ENCODE measurements at regions not wholly inside any gene's neighbourhood (a gene's known extent, or its start where the extent isn't known, plus 50 kb on each side); places are given as distances from the start of the nearest gene placed in this dataset.

- peak; percentile 93 for DNase-seq
Measured at GRCh38 chr12:78703820-78704525, 160.6 kb upstream of the SYT1 start.

DNA sequence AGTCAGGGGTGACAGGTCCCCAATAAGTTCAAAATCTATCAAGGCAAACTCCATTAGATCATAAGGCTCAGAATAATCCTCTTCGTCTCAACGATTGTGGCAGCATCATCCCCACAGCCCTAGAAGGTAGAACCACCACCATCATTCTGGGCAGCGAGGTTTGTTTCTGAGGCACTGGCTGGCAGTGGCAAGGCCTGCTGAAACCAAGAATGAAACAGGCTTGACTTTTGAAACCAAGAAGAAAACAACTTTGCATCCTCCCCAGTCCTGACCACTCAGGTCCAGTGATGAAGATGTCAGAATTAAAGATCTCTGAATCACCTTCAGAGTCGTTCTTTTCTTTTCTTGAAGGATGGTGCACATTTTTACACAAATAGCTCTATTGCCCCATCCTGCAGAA is 152.6 kb upstream of the SYT1 start:
- DNase-seq: no peak

- no peak for DNase-seq
Measured at GRCh38 chr12:78712834-78713481, 151.6 kb upstream of the SYT1 start.

- peak; percentile 83 for DNase-seq
Measured at GRCh38 chr12:78719721-78720120, 144.9 kb upstream of the SYT1 start.

GRCh38 chr12:78721906-78722305 is 142.7 kb upstream of the SYT1 start:
- DNase-seq: no peak

DNA sequence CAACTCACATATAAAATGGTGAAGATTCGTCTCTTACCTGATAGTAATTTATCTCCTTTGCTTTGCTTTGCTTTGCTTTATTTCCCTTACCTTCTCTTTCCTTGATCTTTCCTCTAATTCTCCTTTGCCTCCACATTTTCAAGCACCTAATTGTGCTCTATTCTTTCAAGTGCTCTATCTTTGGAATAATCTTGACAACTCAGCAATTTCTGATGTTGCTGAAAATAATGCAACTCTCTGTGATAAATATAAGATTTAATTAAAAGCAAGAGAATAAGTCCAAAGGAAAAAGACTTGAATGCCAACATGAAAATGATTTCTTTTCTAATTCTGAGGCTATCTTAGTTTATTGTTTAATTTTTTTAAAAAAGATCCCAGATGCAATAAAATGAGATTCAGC is 139.5 kb upstream of the SYT1 start:
- DNase-seq: no peak

GRCh38 chr12:78725951-78726580 is 138.5 kb upstream of the SYT1 start:
- no peak for DNase-seq

DNA sequence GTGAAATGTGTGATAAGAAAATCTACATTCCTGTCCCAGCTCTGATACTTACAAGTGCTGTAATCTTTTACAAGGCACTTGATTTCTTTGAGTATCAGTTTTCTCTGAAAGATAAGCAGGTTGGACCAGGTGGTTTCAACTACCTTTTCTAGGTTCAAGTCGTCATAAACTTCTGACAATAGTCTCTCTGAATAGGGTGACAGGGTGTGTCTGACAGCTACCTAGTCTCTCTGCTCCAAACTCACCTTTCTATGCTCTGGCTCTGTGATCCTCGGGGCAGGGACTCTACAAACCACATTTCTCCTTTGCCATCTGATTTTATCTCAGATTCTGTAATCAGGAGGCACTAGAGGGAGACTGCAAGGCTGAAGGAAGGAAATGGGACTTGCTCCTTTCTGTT is 137.7 kb upstream of the SYT1 start:
- DNase-seq: no peak

DNA sequence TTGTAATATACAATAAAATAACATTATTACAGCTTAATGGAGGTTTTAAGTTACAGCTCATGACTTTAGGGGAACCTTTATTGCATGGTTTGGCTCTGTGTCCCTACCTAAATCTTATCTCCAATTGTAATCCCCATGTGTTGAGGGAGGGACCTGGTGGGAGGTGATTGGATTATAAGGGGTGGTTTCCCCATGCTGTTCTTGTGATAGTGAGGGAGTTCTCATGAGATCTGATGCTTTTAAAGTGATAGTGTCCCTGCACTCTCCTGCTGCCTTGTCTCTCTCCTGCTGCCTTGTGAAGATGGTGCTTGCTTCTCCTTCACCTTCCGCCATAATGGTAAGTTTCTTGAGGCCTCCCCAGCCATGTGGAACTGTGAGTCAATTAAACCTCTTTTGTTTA is 132.1 kb upstream of the SYT1 start:
- no peak for DNase-seq

DNA sequence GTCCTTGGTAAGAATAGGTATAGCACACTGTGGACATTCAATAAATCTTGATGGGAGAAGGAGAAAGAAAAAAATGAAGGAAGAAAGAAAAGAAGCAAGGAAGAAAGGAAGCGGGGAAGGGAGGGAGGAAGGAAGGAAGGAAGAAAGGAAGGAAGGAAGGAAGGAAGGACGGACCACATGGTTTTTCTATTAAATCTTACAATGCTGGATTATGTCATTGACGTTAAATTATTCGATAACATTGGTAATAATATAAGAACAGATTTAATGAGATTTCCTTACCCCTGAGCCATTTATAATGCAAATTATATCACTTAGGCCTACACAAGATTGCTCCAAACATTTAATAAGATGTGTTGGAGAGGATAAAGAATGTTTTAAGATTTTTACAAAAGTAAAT is 124.9 kb upstream of the SYT1 start:
- no peak for DNase-seq

GRCh38 chr12:78746001-78746400 is 118.6 kb upstream of the SYT1 start:
- DNase-seq: no peak

GRCh38 chr12:78753058-78753457 is 111.5 kb upstream of the SYT1 start:
- DNase-seq: no peak

DNA sequence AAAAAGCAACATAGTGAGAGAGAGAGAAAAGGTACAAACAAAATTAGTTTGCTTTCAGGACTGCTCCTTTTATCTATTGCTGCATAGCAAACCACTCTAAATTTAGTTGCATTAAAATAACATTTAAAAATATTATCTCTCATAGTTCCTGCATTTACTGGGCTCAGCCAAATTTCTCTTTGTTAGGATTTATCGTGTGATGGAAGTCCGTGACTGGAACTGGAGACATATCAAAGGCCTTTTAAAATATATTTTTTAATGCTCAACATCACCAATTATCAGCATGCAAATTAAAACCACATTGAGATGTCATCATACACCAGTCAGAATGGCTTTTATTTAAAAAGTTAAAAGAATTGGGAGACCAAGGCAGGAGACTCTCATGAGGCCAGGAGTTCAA is 107.6 kb upstream of the SYT1 start:
- DNase-seq: no peak

DNA sequence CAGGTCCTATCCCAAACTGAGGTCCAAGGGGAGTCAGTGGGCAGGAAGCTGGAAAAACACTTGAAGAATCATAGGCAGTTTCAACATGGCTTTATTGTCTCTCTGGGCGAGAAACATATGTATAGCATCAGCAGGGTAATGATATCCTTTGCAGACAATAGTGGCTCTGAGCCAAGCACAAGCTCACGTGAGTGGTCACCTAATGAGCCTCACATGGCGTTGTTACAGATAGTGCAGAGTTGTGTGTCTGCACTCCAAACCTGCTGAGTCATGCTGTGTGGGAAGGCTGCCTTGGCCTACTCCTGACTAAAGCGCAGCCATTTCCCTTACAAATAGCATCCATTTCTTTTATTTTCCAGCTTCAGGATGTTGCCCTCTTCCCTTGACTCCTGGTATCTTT is 105.2 kb upstream of the SYT1 start:
- DNase-seq: peak; percentile 55

DNA sequence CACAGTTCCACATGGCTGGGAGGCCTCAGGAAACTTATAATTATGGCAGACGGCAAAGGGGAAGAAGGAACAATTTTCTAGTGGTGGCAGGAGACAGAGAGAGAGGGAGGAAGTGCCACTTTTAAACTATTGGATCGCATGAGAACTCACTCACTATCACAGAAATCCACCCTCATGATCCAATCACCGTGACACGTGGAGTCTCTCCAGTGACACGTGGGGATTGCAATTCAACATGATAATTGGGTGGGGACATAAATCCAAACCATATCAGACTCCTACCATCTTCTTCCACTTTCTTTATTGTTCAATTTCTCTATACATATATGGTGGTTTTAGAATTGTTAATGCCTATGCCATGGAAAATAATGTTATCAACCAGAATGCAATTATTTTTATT is 103.7 kb upstream of the SYT1 start:
- DNase-seq: no peak

DNA sequence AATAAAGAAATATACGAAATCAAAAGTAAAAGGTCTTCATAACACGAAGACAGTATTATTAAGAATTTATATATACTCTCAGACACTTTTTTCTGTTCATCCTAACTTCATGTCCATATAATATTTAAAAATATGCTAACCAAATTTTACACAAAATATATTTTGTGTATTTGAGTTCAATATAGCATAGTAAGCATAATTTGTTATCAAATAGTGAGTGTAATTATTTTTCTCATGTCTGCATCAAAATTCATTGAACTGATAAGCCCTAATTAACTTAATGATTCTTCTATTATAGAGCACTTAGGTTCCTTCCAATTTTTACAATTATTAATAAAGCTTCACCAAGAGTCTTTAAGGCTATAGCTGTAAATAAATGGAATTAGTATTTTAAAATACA is 99.7 kb upstream of the SYT1 start:
- DNase-seq: no peak

DNA sequence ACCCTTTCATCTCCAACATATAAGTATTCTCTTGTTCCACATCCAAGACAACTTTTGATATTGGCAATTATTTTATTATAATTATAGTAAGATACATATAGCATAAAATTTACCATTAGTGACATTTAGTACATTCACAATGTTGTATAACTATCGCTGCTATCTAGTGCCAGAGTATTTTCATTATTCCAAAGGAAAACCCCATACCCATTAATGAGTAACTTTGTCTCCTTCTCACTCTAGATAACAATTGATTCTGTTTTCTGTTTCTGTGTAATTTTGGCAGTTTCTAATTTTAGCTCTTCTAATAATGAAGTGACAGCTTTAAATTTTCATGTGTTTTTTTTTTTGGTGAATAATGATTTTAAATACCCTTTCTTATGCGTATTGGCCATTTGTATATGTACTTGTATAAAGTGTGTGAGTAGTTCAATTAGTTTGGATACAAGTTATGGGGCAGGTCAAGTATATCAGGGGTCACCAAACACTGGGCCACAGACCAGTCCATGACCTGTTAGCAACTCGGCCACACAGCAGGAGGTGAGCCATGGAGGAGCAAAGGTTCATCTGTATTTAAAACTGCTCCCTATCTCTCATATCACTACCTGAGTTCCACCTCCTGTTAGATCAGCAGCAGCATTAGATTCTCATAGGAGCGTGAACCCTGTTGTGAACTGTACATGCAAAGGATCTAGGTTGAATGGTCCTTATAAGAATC is 97.2 kb upstream of the SYT1 start:
- no peak for DNase-seq

GRCh38 chr12:78778339-78778738 is 86.2 kb upstream of the SYT1 start:
- DNase-seq: peak; percentile 13

- DNase-seq: no peak
Measured at GRCh38 chr12:78787576-78787975, 77.0 kb upstream of the SYT1 start.

GRCh38 chr12:78790148-78790547 is 74.4 kb upstream of the SYT1 start:
- DNase-seq: no peak

- DNase-seq: no peak
Measured at GRCh38 chr12:78792052-78792698, 72.4 kb upstream of the SYT1 start.

DNA sequence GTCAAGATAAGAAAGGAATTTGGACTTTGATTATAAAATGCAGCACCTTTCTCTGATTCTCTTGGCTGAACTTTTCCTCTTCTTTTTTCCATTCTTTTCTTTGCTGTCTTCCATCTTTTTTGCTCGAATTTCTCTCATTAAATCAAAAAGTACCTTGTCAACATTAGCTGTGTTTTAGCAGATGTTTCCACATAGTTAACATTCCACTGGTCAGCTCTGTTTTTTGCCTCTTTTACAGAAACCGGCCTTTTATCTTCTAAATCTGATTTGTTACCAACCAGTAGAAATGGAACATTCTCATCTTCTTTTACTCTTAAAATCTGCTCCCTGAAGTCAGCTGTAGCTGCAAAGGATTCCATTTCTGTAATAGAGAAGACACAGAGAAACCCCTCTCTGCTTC is 71.1 kb upstream of the SYT1 start:
- no peak for DNase-seq

DNA sequence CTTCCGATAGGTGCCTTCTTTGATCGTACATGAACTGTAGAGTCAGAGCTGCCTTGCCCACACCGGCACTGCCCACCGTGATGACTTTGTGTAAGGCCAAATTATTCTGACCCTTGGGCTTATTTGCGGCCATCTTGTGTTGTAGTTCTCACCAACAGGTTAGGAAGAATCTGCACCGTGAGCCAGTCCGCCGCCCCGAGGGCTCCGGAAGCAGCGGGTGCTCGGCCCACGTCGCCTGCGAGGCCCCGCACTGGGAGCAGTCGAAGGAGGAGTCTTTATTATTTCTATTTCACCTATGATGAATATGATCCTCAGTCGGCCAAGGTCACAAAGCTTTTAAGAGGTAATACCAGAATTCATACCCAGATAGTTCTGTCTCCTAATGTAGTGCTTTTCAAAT is 70.6 kb upstream of the SYT1 start:
- DNase-seq: no peak

Data from NCI-H226 (cell line).